HG03460 (cell line): ENCODE measurements at regions not wholly inside any gene's neighbourhood (a gene's known extent, or its start where the extent isn't known, plus 50 kb on each side); places are given as distances from the start of the nearest gene placed in this dataset.

Experiments used
- ATAC-seq: cut with Tn5 transposase; IDR thresholded peaks from one replicate; pipeline ENCODE4 v1.9.1; 2021; ENCODE audit not compliant: unreplicated experiment

DNA sequence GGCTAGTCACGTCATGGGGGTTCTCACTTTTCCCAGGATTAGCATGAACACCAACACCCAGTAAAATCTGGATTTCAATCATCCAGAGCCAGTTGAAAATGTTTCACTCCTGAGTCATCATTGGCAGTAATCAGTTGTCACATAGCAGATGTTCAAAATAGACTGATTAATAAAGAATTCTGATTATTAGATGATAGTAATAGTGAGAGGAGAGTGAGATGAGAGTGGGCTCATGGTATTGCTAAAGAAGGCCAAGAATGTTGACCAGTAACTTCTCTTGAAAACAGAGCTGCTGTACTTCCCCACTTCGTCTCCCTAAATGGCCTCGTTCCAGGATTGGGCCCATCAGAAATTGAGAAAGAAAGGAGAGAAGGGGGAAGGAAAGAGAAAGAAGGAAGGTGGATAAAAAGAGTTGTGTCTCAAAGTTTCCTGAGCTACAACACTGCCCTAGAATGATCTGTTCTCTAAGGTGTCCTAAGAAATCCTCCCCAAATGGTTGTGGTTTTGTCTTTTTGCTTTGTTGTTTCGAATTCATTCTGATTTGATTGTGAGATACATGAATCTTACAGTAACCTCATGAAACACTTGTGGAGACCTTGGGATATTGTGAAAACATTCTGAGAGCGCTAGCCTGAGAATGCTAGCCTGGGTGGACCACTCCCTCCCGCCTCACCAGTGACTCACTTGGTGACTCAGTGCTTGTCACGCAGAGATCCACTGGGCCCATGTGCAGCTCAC, 502.2 kb upstream of the JARID2 start:
- no peak for ATAC-seq

- no peak for ATAC-seq
Observed at GRCh38 chr6:14744212-14744556, 501.7 kb upstream of the JARID2 start.

DNA sequence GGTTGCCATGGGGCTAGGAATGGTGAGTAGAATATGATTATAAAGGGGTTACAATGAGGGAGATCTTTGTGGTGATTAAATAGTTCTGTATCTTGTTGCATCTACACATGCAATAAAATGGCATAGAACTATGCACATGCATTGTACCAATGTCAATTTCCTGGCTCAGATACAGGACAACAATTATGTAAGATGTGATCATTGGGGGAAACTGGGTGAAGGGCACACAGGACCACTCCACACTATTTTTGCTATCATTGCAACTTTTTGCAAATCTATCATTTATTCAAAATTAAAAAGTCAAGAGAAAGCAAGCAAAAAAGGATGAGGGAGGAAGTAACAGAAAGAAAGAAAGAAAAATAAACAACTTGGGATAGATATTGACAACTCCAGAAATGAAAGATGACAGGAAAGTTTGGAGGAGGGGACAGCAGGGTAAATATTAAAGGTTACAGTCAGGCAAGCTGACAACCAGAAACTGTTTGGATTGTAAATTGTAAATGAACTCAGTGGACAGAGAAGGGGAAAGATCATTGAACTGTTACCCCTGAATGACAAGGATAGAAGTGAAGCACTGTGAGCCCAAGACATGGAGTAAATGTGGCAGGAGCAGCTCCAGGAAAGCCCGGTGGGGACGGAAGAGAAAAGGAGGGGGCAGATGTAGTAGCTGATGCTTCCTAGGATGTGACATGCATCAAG, 499.6 kb upstream of the JARID2 start:
- no peak for ATAC-seq

DNA sequence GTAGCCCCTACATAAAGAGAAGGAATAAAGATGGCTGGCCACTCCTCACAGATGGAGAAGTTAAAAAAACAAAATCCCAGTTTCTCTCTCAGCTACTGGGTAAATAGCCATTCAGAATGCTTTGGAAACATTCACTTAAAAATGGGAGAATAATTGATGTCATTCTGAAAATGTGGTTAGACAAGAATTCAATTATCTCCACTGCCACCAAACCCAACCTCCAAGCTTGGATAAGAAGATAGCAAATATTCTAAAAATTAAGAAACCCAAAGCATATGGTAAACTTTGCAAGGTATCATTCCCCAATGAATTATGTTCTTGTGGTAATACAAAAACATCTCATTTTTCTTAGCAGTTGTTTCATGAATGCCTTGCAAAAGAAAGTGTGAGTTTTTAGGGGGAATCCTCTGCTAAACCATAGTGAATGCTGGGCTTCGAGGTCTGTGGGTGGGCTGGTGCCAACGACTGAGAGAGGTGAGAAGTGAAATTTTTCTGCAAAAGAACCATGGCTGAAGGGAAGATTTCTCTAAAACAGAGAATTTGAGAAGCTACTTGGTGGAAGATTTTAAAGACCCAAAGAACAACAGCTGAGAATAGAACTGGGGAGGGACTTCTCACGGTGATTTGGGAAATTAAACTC, 497.9 kb upstream of the JARID2 start:
- ATAC-seq: no peak

DNA sequence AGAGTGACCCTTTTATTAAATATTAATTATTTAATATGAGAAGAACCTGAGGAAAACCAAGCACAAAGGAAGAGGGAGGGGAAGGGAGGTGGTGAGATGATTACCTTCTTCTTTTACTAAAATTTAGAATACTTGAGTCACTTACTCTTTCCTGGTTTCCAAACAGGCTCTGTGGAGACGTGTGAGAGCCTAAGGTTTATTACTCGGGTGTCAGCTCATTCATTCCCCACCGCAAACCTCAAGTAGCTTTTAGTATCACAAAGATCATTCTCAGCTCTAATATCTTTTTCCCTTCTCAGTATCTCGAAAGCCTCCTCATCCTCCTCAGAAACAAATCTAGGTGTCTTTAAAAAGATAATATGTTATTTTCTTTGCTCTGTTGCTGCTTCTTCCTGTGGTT, 497.2 kb upstream of the JARID2 start:
- no peak for ATAC-seq

- ATAC-seq: no peak
Observed at GRCh38 chr6:14750059-14750661, 495.7 kb upstream of the JARID2 start.

- no peak for ATAC-seq
Observed at GRCh38 chr6:14751645-14752175, 494.2 kb upstream of the JARID2 start.

GRCh38 chr6:14754751-14755513, 490.9 kb upstream of the JARID2 start:
- ATAC-seq: no peak

DNA sequence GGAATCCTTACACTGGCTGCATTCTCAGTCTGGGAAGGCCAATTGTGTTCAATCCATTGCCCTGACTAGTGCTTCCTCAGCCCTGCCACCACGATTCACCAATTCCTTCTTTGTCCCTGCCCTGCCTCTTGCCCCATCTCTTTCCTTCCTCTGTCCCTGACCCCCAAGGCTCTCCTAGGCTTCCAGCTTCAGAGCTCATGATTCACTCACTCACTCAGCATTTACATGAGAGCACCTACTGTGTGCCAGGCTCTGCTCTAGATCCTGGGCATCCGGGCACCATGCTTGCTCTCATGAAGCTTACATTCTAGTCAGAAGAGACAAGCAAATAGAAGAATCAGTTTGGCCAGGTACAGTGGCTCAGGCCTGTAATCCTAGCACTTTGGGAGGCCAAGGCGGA, 489.5 kb upstream of the JARID2 start:
- ATAC-seq: no peak

GRCh38 chr6:14757014-14757413, 488.9 kb upstream of the JARID2 start:
- ATAC-seq: no peak

DNA sequence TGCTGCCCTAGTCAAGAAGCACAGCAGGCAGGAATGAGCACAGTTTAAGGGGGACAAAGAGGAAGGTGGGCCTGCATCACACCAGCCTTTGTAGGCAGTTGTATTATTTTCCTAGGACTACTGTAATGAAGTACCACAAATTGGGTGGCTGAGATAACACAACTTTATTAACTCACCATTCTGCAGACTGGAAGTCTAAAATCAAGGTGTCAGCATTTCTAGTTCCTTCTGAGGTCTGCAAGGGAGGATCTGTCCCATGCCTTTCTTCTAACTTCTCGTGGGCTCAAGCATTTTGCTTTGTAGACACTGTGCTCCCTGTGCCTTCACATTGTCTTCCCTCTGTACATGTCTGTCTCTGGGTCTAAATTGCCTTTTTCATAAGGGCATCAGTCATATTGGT, 488.5 kb upstream of the JARID2 start:
- no peak for ATAC-seq

DNA sequence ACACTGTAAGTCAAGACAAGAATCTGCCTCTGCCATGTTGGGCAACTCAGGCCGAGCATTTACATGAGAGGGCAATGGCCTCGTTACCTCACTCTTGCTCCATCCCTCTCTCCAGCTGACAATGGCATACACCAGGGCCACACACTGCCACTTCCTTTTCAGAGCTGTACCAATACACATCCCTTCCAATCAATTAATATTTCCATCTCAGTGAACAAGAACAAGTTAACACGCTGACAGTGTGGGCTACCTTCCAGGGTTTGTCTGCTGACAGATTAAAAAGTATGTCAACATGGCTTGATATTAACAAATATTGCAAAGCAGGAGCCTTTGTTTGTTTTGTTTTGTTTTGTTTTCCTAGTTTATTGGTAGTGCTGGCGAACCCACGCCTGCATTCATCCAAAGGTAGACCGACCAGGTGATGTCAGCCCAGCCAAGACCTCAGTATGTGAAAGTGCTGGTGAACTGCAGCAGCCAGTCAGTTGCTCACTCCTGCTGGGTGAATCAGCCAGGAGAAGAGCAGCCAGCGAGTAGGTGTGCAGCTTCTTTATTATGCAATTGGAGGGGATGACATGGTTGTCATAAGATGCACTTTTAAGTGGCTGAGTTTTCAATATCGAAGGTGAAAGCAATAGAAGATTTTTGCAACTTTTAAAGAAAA, 487.3 kb upstream of the JARID2 start:
- ATAC-seq: no peak

DNA sequence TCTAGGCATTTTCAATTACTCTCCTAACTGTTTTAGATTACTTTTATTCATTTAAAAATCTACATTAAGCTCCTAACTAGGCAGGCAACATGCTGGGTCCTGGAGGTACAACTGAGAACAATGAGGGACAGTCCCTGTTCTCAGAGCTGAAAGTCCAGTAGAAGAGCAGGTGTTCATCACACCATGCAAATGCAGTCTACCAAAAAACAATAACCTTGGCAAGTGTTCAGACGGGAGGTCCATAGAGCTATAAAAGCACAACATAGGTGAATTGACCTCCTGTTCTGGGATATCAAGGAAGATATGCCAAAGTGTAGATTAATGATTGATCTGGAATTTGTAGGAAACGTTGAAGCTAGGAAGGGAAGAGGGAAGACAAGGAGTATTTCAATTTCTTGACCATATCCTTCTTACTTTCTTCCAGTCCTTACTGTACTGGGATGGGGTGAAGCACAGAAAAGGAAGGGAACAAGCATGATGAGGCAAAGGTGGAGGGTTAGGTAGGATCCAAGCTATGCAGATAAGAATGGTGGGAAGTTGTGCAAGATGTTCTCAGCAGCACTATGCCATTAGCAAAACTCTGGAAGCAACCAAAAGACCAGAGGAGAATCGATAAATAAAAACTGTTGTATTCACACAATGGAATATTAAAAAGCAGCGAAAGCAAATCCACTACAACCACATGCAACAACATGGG, 485.7 kb upstream of the JARID2 start:
- no peak for ATAC-seq

GRCh38 chr6:14762077-14762476, 483.8 kb upstream of the JARID2 start:
- ATAC-seq: no peak

DNA sequence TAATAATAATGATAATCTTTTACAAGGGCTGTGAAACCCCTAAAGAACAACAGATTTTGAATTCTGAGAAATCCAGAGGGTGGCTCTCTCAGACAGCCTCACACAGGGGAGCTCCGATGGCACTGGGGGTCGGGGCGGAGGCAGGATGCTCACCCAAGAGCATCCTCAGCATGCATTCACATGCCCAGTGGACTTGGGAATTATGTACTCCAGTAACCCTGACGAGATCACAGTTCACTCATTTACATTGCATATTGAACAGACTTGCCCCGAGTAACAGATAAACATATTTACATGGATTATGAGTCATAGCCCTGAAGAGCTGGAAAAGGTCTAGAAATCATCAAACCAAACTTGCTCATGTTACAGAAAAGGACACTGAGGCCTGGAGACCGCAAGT, 482.7 kb upstream of the JARID2 start:
- ATAC-seq: no peak

- no peak for ATAC-seq
Observed at GRCh38 chr6:14763616-14764015, 482.3 kb upstream of the JARID2 start.

- ATAC-seq: no peak
Observed at GRCh38 chr6:14765106-14765505, 480.8 kb upstream of the JARID2 start.

- ATAC-seq: no peak
Observed at GRCh38 chr6:14765721-14766390, 480.0 kb upstream of the JARID2 start.

GRCh38 chr6:14766391-14766994, 479.4 kb upstream of the JARID2 start:
- no peak for ATAC-seq
